ENCODE measurements at regions not wholly inside any gene's neighbourhood (a gene's known extent, or its start where the extent isn't known, plus 50 kb on each side); places are given as distances from the start of the nearest gene placed in this dataset.
A peak's percentile ranks its signal among the peaks of the same experiment; 100 is the strongest.

DNA sequence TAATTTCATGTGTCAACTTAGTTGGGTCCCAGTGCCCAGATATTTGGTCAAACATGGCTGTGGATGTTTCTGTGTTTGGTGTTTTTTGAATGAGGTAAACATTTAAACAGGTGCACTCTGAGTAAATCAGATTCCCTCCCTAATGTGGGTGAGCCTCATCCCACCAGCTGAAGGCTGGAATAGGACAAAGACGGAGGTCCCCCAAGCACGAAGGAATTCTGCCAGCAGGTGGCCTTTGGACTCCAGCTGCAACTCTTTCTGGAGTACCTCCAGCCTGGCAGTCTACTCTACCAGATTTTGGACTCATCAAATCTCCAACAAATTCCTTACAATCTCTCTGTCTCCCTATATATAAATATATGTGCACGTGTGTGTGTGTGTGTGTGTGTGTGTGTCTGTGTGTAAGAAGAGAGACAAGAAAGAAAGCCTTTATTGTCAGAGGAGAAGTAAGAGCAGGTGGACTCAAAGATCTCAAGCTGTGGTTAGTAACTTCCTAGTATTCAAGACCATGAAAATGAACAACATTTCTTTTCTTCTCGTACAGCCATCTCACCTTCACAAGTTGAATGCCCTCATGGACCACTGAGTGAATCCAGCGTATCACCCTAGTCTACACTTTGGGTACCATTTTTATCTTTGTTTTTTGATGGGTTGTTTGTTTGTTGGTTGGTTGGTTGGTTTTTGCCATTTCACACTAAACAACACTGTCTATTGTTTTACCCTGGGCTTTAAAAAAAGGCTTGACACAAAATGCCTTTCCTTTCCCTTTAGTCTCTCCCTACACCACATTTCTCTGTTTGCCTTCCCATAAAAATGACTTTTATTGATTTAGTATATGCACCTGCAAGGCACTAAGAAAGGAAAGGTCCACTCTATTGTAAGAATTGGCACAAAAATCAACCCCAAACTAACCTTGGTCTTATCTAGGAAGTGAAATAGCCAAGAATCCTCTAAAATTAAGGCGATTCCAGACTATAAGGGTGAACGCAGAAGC is 118.7 kb downstream of the TENT4A start:
- ChIA-PET CTCF (no interaction called here), POLR2A (ENCODE audit: low non-redundant PET) (no interaction called here)
- no peak overlapping the region for H3K27ac ChIP-seq
- TF ChIP-seq CTCF (conservative IDR thresholded peaks at IDR 0.05; ENCODE audit: low read depth) = no peak
- DNase-seq (ENCODE audit: low spot score) = no peak

- no peak overlapping the region for H3K27ac ChIP-seq
- ChIA-PET CTCF (no interaction called here), POLR2A (ENCODE audit: low non-redundant PET) (no interaction called here)
- no peak for TF ChIP-seq CTCF (conservative IDR thresholded peaks at IDR 0.05; ENCODE audit: low read depth)
- no peak for DNase-seq (ENCODE audit: low spot score)
Observed at GRCh38 chr5:6832994-6833393, 119.8 kb downstream of the TENT4A start.

- DNase-seq (ENCODE audit: low spot score) = no peak
- TF ChIP-seq CTCF (conservative IDR thresholded peaks at IDR 0.05; ENCODE audit: low read depth) = no peak
- no peak overlapping the region for H3K27ac ChIP-seq
- ChIA-PET CTCF (no interaction called here), POLR2A (ENCODE audit: low non-redundant PET) (no interaction called here)
Observed at GRCh38 chr5:6833406-6833805, 120.2 kb downstream of the TENT4A start.

GRCh38 chr5:6837095-6837494 is 123.9 kb downstream of the TENT4A start:
- POLR2A ChIA-PET (ENCODE audit: low non-redundant PET) = no interaction called here
- no peak for TF ChIP-seq CTCF (conservative IDR thresholded peaks at IDR 0.05; ENCODE audit: low read depth)
- H3K27ac ChIP-seq = no peak overlapping the region
- CTCF ChIA-PET = no interaction called here
- no peak for DNase-seq (ENCODE audit: low spot score)

DNA sequence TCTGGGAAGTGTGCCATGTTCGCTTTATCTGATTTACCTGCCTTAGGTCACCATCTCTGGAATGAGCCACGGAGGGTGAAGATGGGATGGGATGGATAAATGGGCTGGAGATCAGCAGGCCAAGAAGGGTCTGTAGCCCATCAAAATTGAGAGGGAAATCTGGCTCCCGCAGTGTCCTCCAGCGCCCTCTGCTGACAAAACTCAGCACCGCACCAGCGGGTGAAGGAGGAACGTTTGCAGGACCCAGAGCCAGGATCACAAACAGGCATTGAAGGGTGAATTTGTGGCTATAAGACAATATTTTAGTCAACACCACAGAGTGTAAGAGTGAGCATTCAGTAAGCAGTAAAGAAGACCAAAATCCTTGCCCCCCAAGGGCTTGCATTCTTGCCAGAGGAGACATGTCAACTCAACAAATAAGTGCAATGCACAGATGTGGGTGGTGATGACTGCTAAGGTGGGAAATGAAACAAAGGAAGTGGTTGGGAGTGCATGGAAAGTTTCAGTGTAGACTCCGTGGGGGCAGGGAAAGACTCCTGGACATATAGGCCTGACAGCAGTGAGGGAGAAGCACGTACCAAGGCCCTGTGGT is 124.4 kb downstream of the TENT4A start:
- no peak overlapping the region for H3K27ac ChIP-seq
- DNase-seq (ENCODE audit: low spot score) = no peak
- peak; percentile 66 for TF ChIP-seq CTCF (conservative IDR thresholded peaks at IDR 0.05; ENCODE audit: low read depth)
- CTCF ChIA-PET = no interaction called here
- POLR2A ChIA-PET (ENCODE audit: low non-redundant PET) = no interaction called here

DNA sequence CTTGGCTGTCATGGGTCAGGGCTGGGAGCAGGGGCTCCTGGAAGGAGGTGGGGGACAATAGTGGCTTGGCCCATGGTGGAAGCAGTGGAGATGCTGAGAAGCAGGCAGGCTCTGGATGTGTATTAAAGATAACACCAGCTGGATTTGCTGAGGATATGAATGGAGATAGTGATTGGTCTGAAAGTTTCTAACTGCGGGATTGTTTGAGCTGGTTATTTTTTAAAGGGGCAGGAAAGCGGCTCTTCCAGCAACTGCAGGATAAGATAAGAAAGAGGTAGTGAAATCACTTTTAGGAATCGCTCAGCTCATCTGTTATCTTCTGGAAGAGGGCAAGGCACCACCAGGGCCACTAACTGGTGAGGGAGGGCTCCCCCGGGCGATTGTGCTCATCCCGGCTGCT is 125.5 kb downstream of the TENT4A start:
- ChIA-PET CTCF (no interaction called here), POLR2A (ENCODE audit: low non-redundant PET) (no interaction called here)
- no peak overlapping the region for H3K27ac ChIP-seq
- DNase-seq (ENCODE audit: low spot score) = no peak
- TF ChIP-seq CTCF (conservative IDR thresholded peaks at IDR 0.05; ENCODE audit: low read depth) = no peak

All from RWPE1 (cell line).